Adrenal gland (tissue), 9 donors: ENCODE measurements at regions not wholly inside any gene's neighbourhood (a gene's known extent, or its start where the extent isn't known, plus 50 kb on each side); places are given as distances from the start of the nearest gene placed in this dataset.

Experiments
- DNase-seq, 7 donors: peaks; one replicate each; pipeline ENCODE4 v3.0.0-alpha.2; 2019 to 2020
- H3K27ac ChIP-seq, 5 donors: fragments of 200-600 bp; sonication (generic) in 4 of 5; 1 replicate in 3 of 5; 2 replicates in 2 of 5; pipeline versions ENCODE4 v1.5.1 to v1.8.0; 2016 to 2020; ENCODE audit warnings: mild to moderate bottlenecking in 1 of 5
- H3K27me3 ChIP-seq: fragments of 200-600 bp; 2 replicates; pipeline ENCODE4 v1.8.0; 2021
- H3K36me3 ChIP-seq, 2 donors: fragments of 200-600 bp; replicated peaks in 1 of 2; 1 replicate in 1 of 2; 2 replicates in 1 of 2; pipeline versions ENCODE4 v1.5.1 to v1.8.0; 2018 to 2022
- H3K4me1 ChIP-seq, 2 donors: fragments of 200-600 bp; replicated peaks in 1 of 2; 1 replicate in 1 of 2; 2 replicates in 1 of 2; pipeline versions ENCODE4 v1.5.1 to v1.8.0; 2018 to 2021
- H3K4me3 ChIP-seq, 4 donors: fragments of 200-600 bp; sonication (generic) in 3 of 4; one replicate each; pipeline ENCODE4 v1.5.1; 2016 to 2018
- H3K9me3 ChIP-seq, 3 donors: fragments of 200-600 bp; sonication (generic) in 1 of 3; replicated peaks in 1 of 3; 1 replicate in 2 of 3; 2 replicates in 1 of 3; pipeline versions ENCODE4 v1.5.1 to v1.8.0; 2016 to 2021
- POLR2A ChIP-seq, 2 donors: fragments of 450-650 bp; IDR thresholded peaks; one replicate each; pipeline ENCODE4 v1.6.1; 2017; ENCODE audit warnings: antibody characterized with exemption in 2 of 2, mild to moderate bottlenecking in 2 of 2, moderate library complexity in 1 of 2
- WGBS, 4 donors: extraction: QIAGEN DNeasy Blood & Tissue Kit in 2 of 4; methylation state at CpG; one replicate each; pipeline versions ENCODE4 v1.1.5 to v1.1.7; 2013 to 2017; 5-methylcytosine and 5-hydroxymethylcytosine counted together
- intact Hi-C, 2 donors: fragments of 100-400 bp; cut with DNase I; formaldehyde crosslinking; loops; one replicate each; pipeline versions ENCODE4 v1.14.1 to v1.15.0; 2022 to 2023
- TF ChIP-seq, protein P1 (sequence below), 6 experiments: fragments of 450-650 bp in 4 of 6; fragments of 200-600 bp in 2 of 6; sonication (generic) in 1 of 6; IDR thresholded peaks; 1 replicate in 5 of 6; 2 replicates in 1 of 6; pipeline versions ENCODE4 v1.5.1 to v1.8.0; 2016 to 2021; ENCODE audit warnings: antibody characterized with exemption in 6 of 6, mild to moderate bottlenecking in 2 of 6, moderate library complexity in 1 of 6
- donor health status: healthy with polysubstance abuse.
- donor health status: Bipolar disorder and iron deficiency.
- donor health status: DM: yes; HTN: yes; CAD: no.
- donor health status: DM: no; HTN: no; CAD: no.
- donor health status: DM: no; HTN: no; CAD: no.

- Histone ChIP-seq H3K27ac (no peak overlapping the region), H3K36me3 (no peaks in the 10 kb centered on the region), H3K4me1 (no peaks in the 10 kb centered on the region), H3K4me3 (no peak overlapping the region), H3K27me3 (no peaks in the 10 kb centered on the region), H3K9me3 (no peaks in the 10 kb centered on the region)
- TF ChIP-seq POLR2A (IDR thresholded peaks at IDR 0.05) = no peak
- TF ChIP-seq, protein P1, sequence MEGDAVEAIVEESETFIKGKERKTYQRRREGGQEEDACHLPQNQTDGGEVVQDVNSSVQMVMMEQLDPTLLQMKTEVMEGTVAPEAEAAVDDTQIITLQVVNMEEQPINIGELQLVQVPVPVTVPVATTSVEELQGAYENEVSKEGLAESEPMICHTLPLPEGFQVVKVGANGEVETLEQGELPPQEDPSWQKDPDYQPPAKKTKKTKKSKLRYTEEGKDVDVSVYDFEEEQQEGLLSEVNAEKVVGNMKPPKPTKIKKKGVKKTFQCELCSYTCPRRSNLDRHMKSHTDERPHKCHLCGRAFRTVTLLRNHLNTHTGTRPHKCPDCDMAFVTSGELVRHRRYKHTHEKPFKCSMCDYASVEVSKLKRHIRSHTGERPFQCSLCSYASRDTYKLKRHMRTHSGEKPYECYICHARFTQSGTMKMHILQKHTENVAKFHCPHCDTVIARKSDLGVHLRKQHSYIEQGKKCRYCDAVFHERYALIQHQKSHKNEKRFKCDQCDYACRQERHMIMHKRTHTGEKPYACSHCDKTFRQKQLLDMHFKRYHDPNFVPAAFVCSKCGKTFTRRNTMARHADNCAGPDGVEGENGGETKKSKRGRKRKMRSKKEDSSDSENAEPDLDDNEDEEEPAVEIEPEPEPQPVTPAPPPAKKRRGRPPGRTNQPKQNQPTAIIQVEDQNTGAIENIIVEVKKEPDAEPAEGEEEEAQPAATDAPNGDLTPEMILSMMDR (IDR thresholded peaks at IDR 0.05) = no peak
- no peak for DNase-seq
- 54 to 74% (median 69%) methylated on average over 3 of the region's 3 CpGs for WGBS, 4 donors
- intact Hi-C loops = no loop called here
These were observed 313.5 kb upstream of the PLXNA2 start for GRCh38 chr1:208557723-208558094.

DNA sequence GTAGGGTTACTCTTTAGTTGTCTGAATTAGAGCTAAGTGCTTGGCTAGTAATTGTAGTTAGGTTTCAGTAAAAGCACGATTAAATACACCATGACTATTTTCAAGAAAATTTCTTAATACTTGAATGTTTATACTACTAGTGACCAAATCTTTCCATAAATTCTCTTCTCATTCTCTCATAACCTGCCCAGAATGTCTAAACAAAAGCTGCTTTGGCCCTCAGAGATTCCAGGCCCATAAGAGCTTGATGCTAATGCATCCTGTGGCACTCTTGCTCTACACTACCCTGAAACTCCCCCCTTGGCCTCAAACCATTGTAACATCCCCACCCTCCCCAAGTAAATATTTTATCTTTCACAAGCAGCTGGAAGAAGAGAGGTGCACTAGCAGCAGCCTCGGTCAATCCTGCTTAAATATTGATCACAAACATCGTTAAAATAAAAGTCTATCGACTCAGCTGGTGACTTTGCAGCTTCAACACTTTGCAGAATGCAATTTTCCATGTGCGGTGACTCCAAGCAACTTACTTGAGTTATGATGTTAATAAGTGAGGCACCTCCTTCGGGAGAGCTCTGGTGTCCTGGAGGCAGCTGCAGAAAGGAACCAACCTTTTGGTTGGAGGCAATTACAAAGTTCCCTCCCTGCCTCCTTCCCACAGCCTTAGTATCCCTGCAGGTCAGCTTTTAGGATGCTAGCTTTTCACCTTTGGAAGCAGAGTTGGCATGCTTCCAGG is 315.6 kb upstream of the PLXNA2 start:
- H3K4me1 ChIP-seq = no peaks in the 10 kb centered on the region
- no peak for DNase-seq
- no peaks in the 10 kb centered on the region for H3K9me3 ChIP-seq
- H3K27ac ChIP-seq = no peak overlapping the region
- H3K27me3 ChIP-seq = no peaks in the 10 kb centered on the region
- WGBS, 4 donors = 86 to 90% (median 87%) methylated on average over 6 of the region's 6 CpGs
- no peaks in the 10 kb centered on the region for H3K36me3 ChIP-seq
- no peak for TF ChIP-seq POLR2A (IDR thresholded peaks at IDR 0.05)
- TF ChIP-seq, protein P1 (IDR thresholded peaks at IDR 0.05) = no peak
- H3K4me3 ChIP-seq = no peak overlapping the region
- intact Hi-C loops = no loop called here

- no peaks in the 10 kb centered on the region for H3K27me3 ChIP-seq
- no peaks in the 10 kb centered on the region for H3K4me1 ChIP-seq
- intact Hi-C loops = no loop called here
- TF ChIP-seq, protein P1 (IDR thresholded peaks at IDR 0.05) = no peak
- no peak for TF ChIP-seq POLR2A (IDR thresholded peaks at IDR 0.05)
- DNase-seq = no peak
- H3K9me3 ChIP-seq = no peaks in the 10 kb centered on the region
- no peak overlapping the region for H3K4me3 ChIP-seq
- no peak overlapping the region for H3K27ac ChIP-seq
- 52 to 81% (median 70%) methylated on average over 3 of the region's 3 CpGs for WGBS, 4 donors
- no peaks in the 10 kb centered on the region for H3K36me3 ChIP-seq
These were observed 318.2 kb upstream of the PLXNA2 start for GRCh38 chr1:208562151-208562960.

DNA sequence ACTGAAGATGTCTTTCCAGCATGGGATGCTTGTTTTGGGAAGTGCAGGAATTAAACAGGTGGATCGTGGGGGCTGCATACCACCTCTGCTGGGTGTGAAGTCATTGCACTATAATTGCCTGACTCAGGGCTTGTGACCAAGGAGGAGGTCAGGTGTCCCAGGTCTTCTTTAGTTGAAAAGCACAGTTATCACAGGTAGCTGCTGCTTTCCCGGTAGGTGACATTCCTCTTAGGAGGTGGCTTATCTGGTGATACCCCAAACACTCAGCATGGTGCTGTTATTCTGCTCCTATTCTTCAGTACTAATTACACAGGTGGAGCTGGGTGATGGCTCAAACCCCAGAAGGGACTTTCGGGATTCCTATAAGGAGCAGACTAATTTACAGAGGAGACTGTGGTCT is 320.3 kb upstream of the PLXNA2 start:
- DNase-seq = no peak
- H3K4me3 ChIP-seq = no peak overlapping the region
- no peak overlapping the region for H3K27ac ChIP-seq
- no peaks in the 10 kb centered on the region for H3K36me3 ChIP-seq
- TF ChIP-seq POLR2A (IDR thresholded peaks at IDR 0.05) = no peak
- TF ChIP-seq, protein P1 (IDR thresholded peaks at IDR 0.05) = no peak
- no peaks in the 10 kb centered on the region for H3K9me3 ChIP-seq
- no peaks in the 10 kb centered on the region for H3K4me1 ChIP-seq
- H3K27me3 ChIP-seq = no peaks in the 10 kb centered on the region
- 75 to 89% (median 83%) methylated on average over 3 of the region's 3 CpGs for WGBS, 4 donors
- intact Hi-C loops = no loop called here
